SK-N-SH treated with all-trans-retinoic acid at 6 μM for 48 hours (cell line): ENCODE measurements at regions not wholly inside any gene's neighbourhood (a gene's known extent, or its start where the extent isn't known, plus 50 kb on each side); places are given as distances from the start of the nearest gene placed in this dataset.

Source experiments
- ARNTL ChIP-seq: fragments of 450-650 bp; formaldehyde crosslinking; IDR thresholded peaks from 2 replicates; pipeline ENCODE4 v1.5.0; 2020; ENCODE audit warnings: low read depth, mild to moderate bottlenecking, moderate library complexity, borderline replicate concordance
- GLIS3 ChIP-seq: fragments of 250-450 bp; sonication (Bioruptor Pico); IDR thresholded peaks from 2 replicates; pipeline ENCODE4 v1.5.0; 2020; ENCODE audit warnings: mild to moderate bottlenecking, moderate library complexity
- ISL1 ChIP-seq: fragments of 250-450 bp; sonication (Bioruptor Pico); IDR thresholded peaks from 2 replicates; pipeline ENCODE4 v2.1.2; 2022; ENCODE audit warnings: mild to moderate bottlenecking, moderate library complexity
- ZNF565 ChIP-seq: fragments of 450-650 bp; formaldehyde crosslinking; conservative IDR thresholded peaks from 2 replicates; pipeline ENCODE4 v1.5.0; 2020; ENCODE audit warnings: low read depth, mild to moderate bottlenecking, moderate library complexity
- ZNF8 ChIP-seq: fragments of 450-650 bp; formaldehyde crosslinking; IDR thresholded peaks from 2 replicates; pipeline ENCODE4 v1.5.0; 2020; ENCODE audit warnings: mild to moderate bottlenecking, moderate library complexity
- TF ChIP-seq, protein P1 (sequence below): fragments of 250-450 bp; sonication (Bioruptor Pico); IDR thresholded peaks from 2 replicates; pipeline ENCODE4 v1.5.1; 2020; ENCODE audit warnings: low read depth, mild to moderate bottlenecking, moderate library complexity
- TF ChIP-seq, protein P2 (sequence below): fragments of 250-450 bp; sonication (Bioruptor Pico); IDR thresholded peaks from 2 replicates; pipeline ENCODE4 v1.8.0; 2020; ENCODE audit warnings: mild to moderate bottlenecking, moderate library complexity, borderline replicate concordance

DNA sequence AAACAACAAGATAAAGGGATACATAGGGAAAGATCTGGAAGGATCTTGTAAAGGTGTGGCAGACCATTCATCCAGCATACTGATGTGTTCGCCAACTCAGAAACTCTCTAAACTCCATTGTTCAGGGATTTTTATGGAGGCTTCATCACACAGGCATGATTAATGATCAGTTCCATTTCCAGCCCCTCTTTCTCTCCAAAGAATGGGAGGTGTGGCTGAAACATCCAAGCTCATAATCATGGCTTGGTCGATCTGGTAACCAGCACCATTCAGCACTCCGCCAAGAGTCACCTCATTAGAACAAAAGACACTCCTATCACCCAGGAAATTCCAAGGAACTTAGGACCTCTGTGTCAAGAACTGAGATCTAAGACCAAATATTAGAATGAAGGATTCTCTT is 180.6 kb upstream of the RNPC3 start:
- no peak for TF ChIP-seq ARNTL (CRISPR knock-in tag)
- TF ChIP-seq, protein P1, sequence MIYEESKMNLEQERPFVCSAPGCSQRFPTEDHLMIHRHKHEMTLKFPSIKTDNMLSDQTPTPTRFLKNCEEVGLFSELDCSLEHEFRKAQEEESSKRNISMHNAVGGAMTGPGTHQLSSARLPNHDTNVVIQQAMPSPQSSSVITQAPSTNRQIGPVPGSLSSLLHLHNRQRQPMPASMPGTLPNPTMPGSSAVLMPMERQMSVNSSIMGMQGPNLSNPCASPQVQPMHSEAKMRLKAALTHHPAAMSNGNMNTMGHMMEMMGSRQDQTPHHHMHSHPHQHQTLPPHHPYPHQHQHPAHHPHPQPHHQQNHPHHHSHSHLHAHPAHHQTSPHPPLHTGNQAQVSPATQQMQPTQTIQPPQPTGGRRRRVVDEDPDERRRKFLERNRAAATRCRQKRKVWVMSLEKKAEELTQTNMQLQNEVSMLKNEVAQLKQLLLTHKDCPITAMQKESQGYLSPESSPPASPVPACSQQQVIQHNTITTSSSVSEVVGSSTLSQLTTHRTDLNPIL (CRISPR knock-in tag) = no peak
- no peak for TF ChIP-seq GLIS3 (CRISPR knock-in tag)
- no peak for TF ChIP-seq ZNF565
- TF ChIP-seq, protein P2, sequence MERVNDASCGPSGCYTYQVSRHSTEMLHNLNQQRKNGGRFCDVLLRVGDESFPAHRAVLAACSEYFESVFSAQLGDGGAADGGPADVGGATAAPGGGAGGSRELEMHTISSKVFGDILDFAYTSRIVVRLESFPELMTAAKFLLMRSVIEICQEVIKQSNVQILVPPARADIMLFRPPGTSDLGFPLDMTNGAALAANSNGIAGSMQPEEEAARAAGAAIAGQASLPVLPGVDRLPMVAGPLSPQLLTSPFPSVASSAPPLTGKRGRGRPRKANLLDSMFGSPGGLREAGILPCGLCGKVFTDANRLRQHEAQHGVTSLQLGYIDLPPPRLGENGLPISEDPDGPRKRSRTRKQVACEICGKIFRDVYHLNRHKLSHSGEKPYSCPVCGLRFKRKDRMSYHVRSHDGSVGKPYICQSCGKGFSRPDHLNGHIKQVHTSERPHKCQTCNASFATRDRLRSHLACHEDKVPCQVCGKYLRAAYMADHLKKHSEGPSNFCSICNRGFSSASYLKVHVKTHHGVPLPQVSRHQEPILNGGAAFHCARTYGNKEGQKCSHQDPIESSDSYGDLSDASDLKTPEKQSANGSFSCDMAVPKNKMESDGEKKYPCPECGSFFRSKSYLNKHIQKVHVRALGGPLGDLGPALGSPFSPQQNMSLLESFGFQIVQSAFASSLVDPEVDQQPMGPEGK = no peak
- TF ChIP-seq ISL1 = no peak
- no peak for TF ChIP-seq ZNF8 (CRISPR knock-in tag)
